IPS DF 4.7 (cell line): ENCODE measurements at regions not wholly inside any gene's neighbourhood (a gene's known extent, or its start where the extent isn't known, plus 50 kb on each side); places are given as distances from the start of the nearest gene placed in this dataset.
"Not testable (repeated sequence)": the region's sequence is repeated elsewhere in the genome, so short reads cannot be mapped to it uniquely, and the experiment has no call there.

ENCODE experiments used
- DNase-seq: peaks from one replicate; pipeline ENCODE4 v3.0.0-alpha.2; 2013; ENCODE audit warnings: low spot score; ENCODE audit errors: extremely low read depth

- no peak for DNase-seq
These were observed 237.7 kb upstream of the PRKCQ start for GRCh38 chr10:6817770-6818169.

DNA sequence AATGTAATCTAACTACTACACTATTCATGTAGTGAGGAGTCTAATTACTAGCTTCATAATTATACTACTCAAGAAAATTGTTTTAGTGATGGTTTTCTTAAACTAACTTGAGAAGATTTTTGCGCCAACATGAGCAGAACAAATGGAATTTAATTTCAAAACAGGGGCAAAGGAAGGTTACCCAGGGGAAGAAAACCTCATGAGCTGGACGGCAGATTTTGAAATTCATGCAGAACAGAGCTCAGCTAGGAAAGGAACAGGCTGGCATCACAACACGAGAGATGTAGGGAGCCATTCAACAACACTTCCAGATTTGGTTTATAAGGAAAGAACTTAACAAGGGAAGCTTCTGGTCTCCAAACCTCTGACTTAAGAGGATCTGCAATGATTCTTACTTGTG is 235.3 kb upstream of the PRKCQ start:
- no peak for DNase-seq

DNA sequence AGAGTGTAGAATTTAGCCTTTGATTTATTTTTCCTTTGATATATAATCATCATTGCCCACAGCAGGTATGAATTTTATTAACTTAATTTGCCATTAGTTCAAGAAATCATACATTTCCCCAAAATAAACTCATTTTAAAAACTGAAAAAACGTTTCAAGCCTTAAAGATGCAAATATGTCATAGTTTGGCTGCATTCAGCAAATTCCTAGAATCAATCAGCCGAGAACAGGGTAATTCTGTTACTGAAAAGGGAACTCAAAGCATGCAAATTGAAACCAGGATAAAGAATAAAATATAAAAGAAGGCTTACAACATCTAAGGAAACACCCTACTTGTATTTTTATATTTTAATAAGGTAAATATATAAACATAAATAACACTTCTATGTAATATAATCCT is 233.8 kb upstream of the PRKCQ start:
- DNase-seq: no peak

GRCh38 chr10:6813306-6813705 is 233.2 kb upstream of the PRKCQ start:
- DNase-seq: no peak

- DNase-seq: no peak
These were observed 231.1 kb upstream of the PRKCQ start for GRCh38 chr10:6811153-6811552.

- DNase-seq: no peak
These were observed 223.3 kb upstream of the PRKCQ start for GRCh38 chr10:6803427-6803783.

DNA sequence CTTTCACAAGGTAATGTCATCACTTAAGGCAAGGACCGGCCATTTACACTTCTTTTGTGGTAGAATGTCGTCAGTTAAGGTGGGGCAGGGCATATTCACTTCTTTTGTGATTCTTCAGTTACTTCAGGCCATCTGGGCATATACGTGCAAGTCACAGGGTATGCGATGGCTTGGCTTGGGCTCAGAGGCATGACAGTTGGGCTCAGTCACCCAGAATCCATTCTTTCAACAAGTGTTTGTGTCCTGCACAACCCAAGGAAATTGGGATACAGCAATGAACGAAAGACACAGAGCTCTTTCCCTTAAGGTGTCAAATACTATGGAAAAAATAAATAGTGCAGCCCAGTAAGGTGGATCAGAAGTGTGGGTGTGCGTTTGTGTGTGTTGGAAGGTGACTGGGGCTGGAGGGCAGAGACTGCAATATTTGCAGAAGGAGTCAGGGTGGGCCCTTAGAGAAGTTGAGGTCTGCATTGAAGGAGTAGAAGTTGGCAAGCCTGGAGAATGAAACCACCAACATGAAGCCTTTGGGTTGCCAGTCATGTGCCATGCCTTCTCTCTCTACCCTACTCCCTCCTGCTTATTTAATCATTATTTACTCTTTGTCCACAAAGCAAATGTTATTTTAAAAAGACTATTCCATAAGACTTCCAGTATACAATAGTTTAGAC is 222.8 kb upstream of the PRKCQ start:
- DNase-seq: no peak

DNA sequence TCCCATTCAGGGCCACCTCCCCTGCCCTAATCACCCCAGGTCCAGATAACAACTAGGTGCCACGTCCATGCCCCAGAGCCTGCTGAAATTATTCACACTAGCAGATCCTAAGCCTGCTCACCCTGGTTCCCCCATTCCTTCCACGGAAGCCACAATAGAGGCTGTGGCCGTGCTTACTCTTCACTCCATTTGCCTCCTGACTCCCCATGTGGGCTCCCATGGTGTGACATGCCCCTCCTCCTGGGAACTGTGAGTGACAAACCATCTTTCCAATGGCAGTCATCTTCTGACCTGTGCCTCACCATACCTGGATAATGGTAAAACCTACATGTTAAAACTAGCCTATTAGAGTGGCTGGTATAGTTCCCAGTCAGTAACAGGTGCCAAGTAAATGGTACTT is 216.2 kb upstream of the PRKCQ start:
- DNase-seq: no peak

GRCh38 chr10:6795541-6795940 is 215.5 kb upstream of the PRKCQ start:
- no peak for DNase-seq

GRCh38 chr10:6794841-6795240 is 214.8 kb upstream of the PRKCQ start:
- not testable (repeated sequence) for DNase-seq

DNA sequence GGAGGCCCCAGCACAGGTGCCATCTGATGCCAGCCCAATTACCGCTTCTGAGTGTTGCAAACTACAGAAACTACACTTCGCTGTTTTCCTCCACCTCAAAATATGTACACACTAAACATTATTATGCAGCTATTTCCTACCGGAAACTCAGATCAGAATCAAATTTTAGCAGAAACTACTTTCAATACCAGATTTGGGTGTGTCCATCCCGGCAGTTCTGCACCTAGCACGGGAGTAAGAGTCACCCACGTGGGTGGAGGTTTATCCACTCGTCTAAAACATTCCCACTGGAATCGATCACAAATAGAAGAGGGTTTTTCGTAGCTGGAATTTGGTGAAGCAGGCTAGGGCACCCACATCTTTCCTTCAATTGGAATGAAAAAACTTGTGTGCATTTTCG is 214.4 kb upstream of the PRKCQ start:
- DNase-seq: no peak

DNA sequence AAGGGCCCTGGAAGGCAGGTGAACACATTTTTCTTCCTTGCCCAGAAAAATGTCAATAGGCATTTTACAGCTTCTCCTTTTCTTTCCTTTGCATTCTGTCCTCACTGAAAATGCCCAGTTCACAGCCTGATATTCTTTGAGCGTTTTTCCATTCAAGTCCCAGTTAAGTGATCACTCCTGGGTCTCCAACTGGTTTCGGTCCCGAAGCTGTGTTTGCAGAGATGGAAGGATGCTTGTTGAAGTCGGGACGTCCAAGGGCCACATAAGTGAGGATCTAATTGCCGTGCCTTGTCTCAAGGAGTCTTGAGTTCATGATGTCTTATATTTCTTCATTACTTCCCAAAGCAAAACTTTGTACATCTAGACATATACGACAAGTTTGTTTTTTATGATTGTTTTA is 208.7 kb upstream of the PRKCQ start:
- no peak for DNase-seq

GRCh38 chr10:6788231-6788630 is 208.2 kb upstream of the PRKCQ start:
- DNase-seq: no peak

GRCh38 chr10:6787718-6788117 is 207.6 kb upstream of the PRKCQ start:
- DNase-seq: no peak

GRCh38 chr10:6787091-6787490 is 207.0 kb upstream of the PRKCQ start:
- DNase-seq: no peak

DNA sequence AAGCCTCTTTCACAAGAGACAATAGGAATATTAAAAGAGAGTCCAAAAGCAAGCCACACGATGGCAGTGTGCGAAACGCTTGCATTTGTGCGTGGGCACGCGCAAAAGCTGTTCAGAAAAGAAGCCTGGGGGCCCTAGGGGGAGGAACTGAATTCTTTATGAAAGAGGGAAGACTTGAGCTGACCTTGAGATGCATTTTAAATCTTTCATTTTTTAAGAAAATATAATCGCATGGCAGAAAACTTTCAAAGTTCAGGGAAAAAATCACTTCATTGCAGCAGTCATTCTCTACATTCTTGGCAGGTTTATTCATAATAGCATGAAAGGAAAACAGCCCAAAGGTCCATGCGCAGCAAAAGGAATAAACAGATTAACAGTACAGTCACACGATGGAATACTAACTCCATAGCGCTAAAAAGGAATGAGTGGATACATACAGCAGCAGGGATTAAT is 206.5 kb upstream of the PRKCQ start:
- no peak for DNase-seq

GRCh38 chr10:6784429-6784828 is 204.4 kb upstream of the PRKCQ start:
- DNase-seq: not testable (repeated sequence)

- DNase-seq: no peak
These were observed 203.4 kb upstream of the PRKCQ start for GRCh38 chr10:6783471-6783870.

GRCh38 chr10:6782378-6782777 is 202.3 kb upstream of the PRKCQ start:
- DNase-seq: no peak

DNA sequence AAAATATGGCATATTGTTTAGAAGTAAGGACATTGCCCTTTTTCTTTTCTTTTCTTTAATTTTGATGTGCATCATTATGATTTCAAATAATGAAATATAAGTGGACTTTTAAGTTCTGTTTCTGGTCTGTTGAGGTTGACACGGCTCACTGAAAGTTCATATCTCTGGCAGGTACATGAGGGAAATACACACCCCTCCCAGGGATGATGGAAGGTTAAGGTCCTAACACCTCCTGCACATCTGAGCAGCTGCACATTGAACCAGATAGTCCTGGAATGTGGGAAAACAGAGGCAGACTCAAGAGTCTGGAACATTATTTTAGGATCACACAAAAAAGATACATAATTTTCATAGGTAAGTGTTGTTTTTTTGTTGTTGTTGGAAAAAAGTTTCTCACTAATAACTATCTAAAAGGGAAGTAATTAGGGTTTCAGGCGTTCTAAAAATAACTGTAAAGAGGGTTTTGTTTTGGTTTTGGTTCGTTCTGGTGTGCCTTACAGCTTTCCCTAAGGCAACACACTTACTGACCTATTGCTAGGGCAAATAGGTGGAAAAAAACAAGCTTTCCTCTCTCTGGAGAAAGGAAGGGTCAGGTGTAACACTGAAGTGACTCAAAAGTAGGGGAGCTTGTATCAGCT is 201.2 kb upstream of the PRKCQ start:
- DNase-seq: no peak

DNA sequence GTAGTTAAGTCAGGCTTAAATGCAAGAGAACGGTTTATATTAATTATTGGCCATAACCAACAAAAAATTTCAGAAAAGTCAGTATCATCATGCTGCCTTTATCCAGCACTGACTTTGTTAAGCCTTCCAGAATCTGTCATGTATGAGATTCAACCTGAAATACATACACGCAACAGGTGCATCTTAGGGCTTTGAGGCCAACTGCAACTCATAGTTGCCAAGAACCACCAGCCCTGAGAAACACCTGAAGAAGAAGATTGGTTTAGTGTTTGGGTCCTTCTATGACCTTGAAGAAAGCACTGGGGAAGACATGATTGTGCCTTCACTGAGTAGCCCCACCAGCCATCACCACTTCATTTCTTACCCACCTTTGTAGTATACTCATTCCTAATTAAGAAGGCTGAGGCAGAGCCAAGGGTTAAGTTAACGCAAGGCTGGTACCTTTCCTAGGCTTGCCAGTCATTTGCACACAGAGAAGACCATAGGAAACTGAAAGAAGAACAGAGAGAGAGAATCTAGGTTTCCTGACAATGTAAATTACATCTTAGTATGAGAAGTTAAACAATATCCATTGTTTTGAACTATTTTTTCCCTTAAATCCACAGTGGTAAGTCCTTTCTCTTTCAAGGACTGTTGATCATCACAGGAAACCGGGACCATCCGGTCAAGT is 200.1 kb upstream of the PRKCQ start:
- DNase-seq: no peak

GRCh38 chr10:6778992-6779701 is 199.1 kb upstream of the PRKCQ start:
- no peak for DNase-seq
